OCI-LY3 (cell line): ENCODE measurements at regions not wholly inside any gene's neighbourhood (a gene's known extent, or its start where the extent isn't known, plus 50 kb on each side); places are given as distances from the start of the nearest gene placed in this dataset.

Experiments
- H2AFZ ChIP-seq: fragments of 200-600, 300-600 bp; shearing (Covaris generic); 2 replicates; pipeline ENCODE4 v1.6.0; 2014; ENCODE audit warnings: antibody characterized with exemption, low read depth, low read length
- H3K27ac ChIP-seq: fragments of 200-600, 300-600 bp; sonication (generic); 2 replicates; pipeline ENCODE4 v1.5.1; 2014; ENCODE audit warnings: mild to moderate bottlenecking, low read length, moderate library complexity, mixed read lengths
- H3K27me3 ChIP-seq: fragments of 200-600, 300-600 bp; sonication (generic); 2 replicates; pipeline ENCODE4 v1.6.1; 2014; ENCODE audit warnings: low read depth, low read length, mixed read lengths
- H3K36me3 ChIP-seq: fragments of 200-600, 300-600 bp; sonication (generic); replicated peaks from 2 replicates; pipeline ENCODE3; 2014; ENCODE audit warnings: low read depth, low read length, mixed read lengths
- H3K4me1 ChIP-seq: fragments of 300-600, 200-600 bp; sonication (generic); 2 replicates; pipeline ENCODE4 v1.6.1; 2014; ENCODE audit warnings: low read length, mixed read lengths
- H3K4me2 ChIP-seq: fragments of 200-600, 300-600 bp; sonication (generic); 2 replicates; pipeline ENCODE4 v1.6.1; 2014; ENCODE audit warnings: low read length, mixed read lengths
- H3K4me3 ChIP-seq: fragments of 300-600, 200-600 bp; sonication (generic); 2 replicates; pipeline ENCODE4 v1.5.1; 2014; ENCODE audit warnings: antibody characterized with exemption, mild to moderate bottlenecking, low read length, moderate library complexity
- H3K79me2 ChIP-seq: fragments of 300-600, 200-600 bp; shearing (Covaris generic); 2 replicates; pipeline ENCODE4 v1.6.1; 2014; ENCODE audit warnings: mild to moderate bottlenecking, low read length, mixed read lengths
- H3K9ac ChIP-seq: fragments of 300-600, 200-600 bp; shearing (Covaris generic); 2 replicates; pipeline ENCODE4 v1.6.0; 2014; ENCODE audit warnings: mild to moderate bottlenecking, low read length, moderate library complexity
- H3K9me3 ChIP-seq: fragments of 200-600, 300-600 bp; shearing (Covaris generic); 2 replicates; pipeline ENCODE4 v1.6.1; 2014; ENCODE audit warnings: low read length, mixed read lengths; ENCODE audit not compliant: insufficient read depth
- H4K20me1 ChIP-seq: fragments of 200-600, 300-600 bp; sonication (generic); 2 replicates; pipeline ENCODE4 v1.6.1; 2016; ENCODE audit warnings: low read length, mixed read lengths; ENCODE audit not compliant: insufficient read depth
- EZH2phosphoT487 ChIP-seq: fragments of 200-600 bp; shearing (Covaris generic); IDR thresholded peaks from 2 replicates; pipeline ENCODE4 v1.6.1; 2018; ENCODE audit warnings: antibody characterized with exemption, mixed run types, low read depth
- TF ChIP-seq, protein P1 (sequence below): fragments of 200-600, 300-600 bp; sonication (generic); IDR thresholded peaks from 2 replicates; pipeline ENCODE4 v1.5.1; 2014; ENCODE audit warnings: antibody characterized with exemption, low read length, low read depth

DNA sequence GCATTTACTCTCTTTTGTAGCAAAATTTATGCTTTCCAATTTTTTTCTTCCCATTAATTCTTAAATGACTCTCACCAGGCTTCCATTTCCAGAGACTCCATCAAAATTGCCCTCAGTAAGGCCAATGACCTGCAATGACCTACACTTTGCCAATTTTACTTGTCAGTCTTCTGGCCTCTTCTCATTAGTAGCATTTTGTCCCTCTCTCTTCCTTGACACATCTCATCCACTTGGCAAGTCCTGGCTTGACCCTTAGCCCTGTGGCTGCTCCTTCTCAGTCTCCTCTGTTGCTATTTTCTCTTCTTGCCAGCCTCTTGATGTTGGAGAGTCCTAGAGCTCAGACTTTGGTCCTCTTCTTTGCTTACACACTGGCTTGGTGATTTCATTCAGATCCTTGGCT lies 166.1 kb upstream of the MTPN start:
- Histone ChIP-seq H3K27me3 (peaks cover 18% of the 10 kb centered on the region), H2AFZ (no peak overlapping the region)
- no peak for TF ChIP-seq EZH2phosphoT487
- TF ChIP-seq, protein P1, sequence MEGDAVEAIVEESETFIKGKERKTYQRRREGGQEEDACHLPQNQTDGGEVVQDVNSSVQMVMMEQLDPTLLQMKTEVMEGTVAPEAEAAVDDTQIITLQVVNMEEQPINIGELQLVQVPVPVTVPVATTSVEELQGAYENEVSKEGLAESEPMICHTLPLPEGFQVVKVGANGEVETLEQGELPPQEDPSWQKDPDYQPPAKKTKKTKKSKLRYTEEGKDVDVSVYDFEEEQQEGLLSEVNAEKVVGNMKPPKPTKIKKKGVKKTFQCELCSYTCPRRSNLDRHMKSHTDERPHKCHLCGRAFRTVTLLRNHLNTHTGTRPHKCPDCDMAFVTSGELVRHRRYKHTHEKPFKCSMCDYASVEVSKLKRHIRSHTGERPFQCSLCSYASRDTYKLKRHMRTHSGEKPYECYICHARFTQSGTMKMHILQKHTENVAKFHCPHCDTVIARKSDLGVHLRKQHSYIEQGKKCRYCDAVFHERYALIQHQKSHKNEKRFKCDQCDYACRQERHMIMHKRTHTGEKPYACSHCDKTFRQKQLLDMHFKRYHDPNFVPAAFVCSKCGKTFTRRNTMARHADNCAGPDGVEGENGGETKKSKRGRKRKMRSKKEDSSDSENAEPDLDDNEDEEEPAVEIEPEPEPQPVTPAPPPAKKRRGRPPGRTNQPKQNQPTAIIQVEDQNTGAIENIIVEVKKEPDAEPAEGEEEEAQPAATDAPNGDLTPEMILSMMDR = no peak

DNA sequence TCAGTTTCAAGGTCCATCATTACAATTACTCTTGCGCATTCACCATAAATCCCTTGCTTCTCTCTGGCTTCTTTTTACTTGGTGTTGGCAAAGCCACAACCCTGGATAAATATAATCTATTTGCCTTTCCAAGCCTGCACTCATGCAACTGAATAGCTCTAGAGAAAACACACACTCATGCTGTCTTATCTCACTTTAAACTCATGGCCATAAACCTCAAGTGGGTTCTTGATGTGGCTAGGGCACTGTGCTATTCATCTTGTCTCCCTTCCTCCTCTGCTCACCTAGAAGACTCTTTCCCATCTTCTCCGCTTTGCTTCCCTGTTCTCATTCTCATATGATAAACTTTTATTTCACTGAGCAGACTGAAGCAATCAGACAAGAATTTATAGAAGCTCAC lies 165.4 kb upstream of the MTPN start:
- Histone ChIP-seq H3K9ac (no peak overlapping the region), H3K9me3 (no peaks in the 10 kb centered on the region), H3K27ac (no peak overlapping the region), H3K4me1 (no peaks in the 10 kb centered on the region), H3K79me2 (no peaks in the 10 kb centered on the region), H3K4me3 (no peak overlapping the region), H4K20me1 (no peaks in the 10 kb centered on the region), H3K36me3 (no peaks in the 10 kb centered on the region), H3K27me3 (peaks cover 18% of the 10 kb centered on the region), H2AFZ (no peak overlapping the region), H3K4me2 (no peak overlapping the region)
- TF ChIP-seq, protein P1 = no peak
- no peak for TF ChIP-seq EZH2phosphoT487

More for the DNA sequence above, 166.1 kb upstream of the MTPN start:
- Histone ChIP-seq H3K9ac (no peak overlapping the region), H3K79me2 (no peaks in the 10 kb centered on the region), H3K4me3 (no peak overlapping the region), H3K9me3 (no peaks in the 10 kb centered on the region), H3K4me2 (no peak overlapping the region), H3K36me3 (no peaks in the 10 kb centered on the region), H4K20me1 (no peaks in the 10 kb centered on the region), H3K4me1 (no peaks in the 10 kb centered on the region), H3K27ac (no peak overlapping the region)

DNA sequence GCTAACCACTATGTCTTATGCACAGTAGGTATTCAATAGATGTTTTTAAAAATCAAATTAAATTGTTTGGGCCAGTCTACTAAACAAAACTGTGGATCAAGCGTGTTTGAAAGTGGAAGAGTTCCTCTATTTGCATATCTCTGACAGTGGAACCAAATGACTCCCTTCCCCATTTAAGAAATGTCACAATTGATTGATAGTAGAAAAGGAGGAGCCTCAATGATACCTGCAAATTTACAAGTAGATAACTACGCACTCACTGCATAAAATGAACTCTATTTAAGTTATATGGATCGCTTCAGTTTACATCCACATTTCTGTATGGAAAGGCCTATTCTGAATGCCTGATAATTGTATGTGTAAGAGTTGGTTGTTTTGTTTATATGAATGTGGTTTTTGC lies 163.3 kb upstream of the MTPN start:
- Histone ChIP-seq H3K4me2 (no peak overlapping the region), H2AFZ (no peak overlapping the region), H3K4me3 (no peak overlapping the region), H3K9ac (no peak overlapping the region), H3K4me1 (no peaks in the 10 kb centered on the region), H3K79me2 (no peaks in the 10 kb centered on the region), H4K20me1 (no peaks in the 10 kb centered on the region), H3K27me3 (peaks cover 11% of the 10 kb centered on the region), H3K27ac (no peak overlapping the region), H3K36me3 (no peaks in the 10 kb centered on the region), H3K9me3 (no peaks in the 10 kb centered on the region)
- TF ChIP-seq, protein P1 = no peak
- TF ChIP-seq EZH2phosphoT487 = no peak

DNA sequence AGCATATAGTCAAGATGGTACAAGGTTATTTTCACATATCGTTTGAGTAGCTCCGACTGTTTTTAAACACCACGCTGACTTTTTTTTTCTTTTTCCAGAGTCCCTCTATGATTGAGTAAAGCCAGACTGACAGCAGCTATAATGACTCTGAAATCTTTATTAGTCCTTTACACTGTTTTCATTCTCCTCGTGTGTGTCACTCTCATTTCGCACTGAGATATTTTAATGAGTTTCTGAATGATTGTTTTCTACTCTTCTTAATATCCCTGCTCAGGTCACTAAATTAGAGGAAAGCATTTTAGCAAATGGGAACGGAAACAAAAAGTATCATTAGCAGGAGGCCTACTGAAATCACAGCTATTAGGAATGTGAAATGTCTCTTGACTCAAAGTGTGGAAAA lies 162.3 kb upstream of the MTPN start:
- Histone ChIP-seq H3K27ac (no peak overlapping the region), H3K9ac (no peak overlapping the region), H3K79me2 (no peaks in the 10 kb centered on the region), H3K4me2 (no peak overlapping the region), H2AFZ (no peak overlapping the region), H4K20me1 (no peaks in the 10 kb centered on the region), H3K4me1 (no peaks in the 10 kb centered on the region), H3K27me3 (peaks cover 12% of the 10 kb centered on the region), H3K36me3 (no peaks in the 10 kb centered on the region), H3K9me3 (no peaks in the 10 kb centered on the region), H3K4me3 (no peak overlapping the region)
- TF ChIP-seq, protein P1 = no peak
